Adrenal gland (tissue), 9 donors: ENCODE measurements at regions not wholly inside any gene's neighbourhood (a gene's known extent, or its start where the extent isn't known, plus 50 kb on each side); places are given as distances from the start of the nearest gene placed in this dataset.

ENCODE experiments used
- DNase-seq, 7 donors: peaks; one replicate each; pipeline ENCODE4 v3.0.0-alpha.2; 2019 to 2020
- H3K27ac ChIP-seq, 5 donors: fragments of 200-600 bp; sonication (generic) in 4 of 5; 1 replicate in 3 of 5; 2 replicates in 2 of 5; pipeline versions ENCODE4 v1.5.1 to v1.8.0; 2016 to 2020; ENCODE audit warnings: mild to moderate bottlenecking in 1 of 5
- H3K27me3 ChIP-seq: fragments of 200-600 bp; 2 replicates; pipeline ENCODE4 v1.8.0; 2021
- H3K36me3 ChIP-seq, 2 donors: fragments of 200-600 bp; replicated peaks in 1 of 2; 1 replicate in 1 of 2; 2 replicates in 1 of 2; pipeline versions ENCODE4 v1.5.1 to v1.8.0; 2018 to 2022
- H3K4me1 ChIP-seq, 2 donors: fragments of 200-600 bp; replicated peaks in 1 of 2; 1 replicate in 1 of 2; 2 replicates in 1 of 2; pipeline versions ENCODE4 v1.5.1 to v1.8.0; 2018 to 2021
- H3K4me3 ChIP-seq, 4 donors: fragments of 200-600 bp; sonication (generic) in 3 of 4; one replicate each; pipeline ENCODE4 v1.5.1; 2016 to 2018
- H3K9me3 ChIP-seq, 3 donors: fragments of 200-600 bp; sonication (generic) in 1 of 3; replicated peaks in 1 of 3; 1 replicate in 2 of 3; 2 replicates in 1 of 3; pipeline versions ENCODE4 v1.5.1 to v1.8.0; 2016 to 2021
- CTCF ChIP-seq, 6 experiments: fragments of 450-650 bp in 4 of 6; fragments of 200-600 bp in 2 of 6; sonication (generic) in 1 of 6; IDR thresholded peaks; 1 replicate in 5 of 6; 2 replicates in 1 of 6; pipeline versions ENCODE4 v1.5.1 to v1.8.0; 2016 to 2021; ENCODE audit warnings: antibody characterized with exemption in 6 of 6, mild to moderate bottlenecking in 2 of 6, moderate library complexity in 1 of 6
- POLR2A ChIP-seq, 2 donors: fragments of 450-650 bp; IDR thresholded peaks; one replicate each; pipeline ENCODE4 v1.6.1; 2017; ENCODE audit warnings: antibody characterized with exemption in 2 of 2, mild to moderate bottlenecking in 2 of 2, moderate library complexity in 1 of 2
- WGBS, 4 donors: extraction: QIAGEN DNeasy Blood & Tissue Kit in 2 of 4; methylation state at CpG; one replicate each; pipeline versions ENCODE4 v1.1.5 to v1.1.7; 2013 to 2017; 5-methylcytosine and 5-hydroxymethylcytosine counted together
- intact Hi-C, 2 donors: fragments of 100-400 bp; cut with DNase I; formaldehyde crosslinking; loops; one replicate each; pipeline versions ENCODE4 v1.14.1 to v1.15.0; 2022 to 2023
- donor health status: healthy with polysubstance abuse.
- donor health status: Bipolar disorder and iron deficiency.
- donor health status: DM: yes; HTN: yes; CAD: no.
- donor health status: DM: no; HTN: no; CAD: no.
- donor health status: DM: no; HTN: no; CAD: no.

DNA sequence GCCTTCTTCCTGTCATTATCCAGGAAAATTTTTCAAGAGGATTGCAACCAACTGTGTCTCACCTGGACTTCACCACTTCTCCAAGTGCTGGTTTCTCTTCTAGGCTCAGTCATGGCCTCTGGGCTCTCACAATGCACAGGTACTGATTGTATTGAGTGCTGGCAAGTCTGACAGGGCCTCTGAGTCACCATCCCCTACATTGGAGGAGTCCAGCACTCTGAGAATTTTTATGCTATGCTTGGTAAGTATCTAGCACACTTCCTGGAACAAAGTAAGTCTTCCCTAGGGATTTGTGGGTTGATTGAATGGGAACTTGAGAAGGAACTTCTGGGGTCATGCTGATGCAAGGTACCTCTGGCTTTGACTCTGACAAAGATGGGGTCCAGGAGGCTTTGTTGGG lies 147.2 kb upstream of the CELF4 start:
- Histone ChIP-seq H3K4me3 (no peak overlapping the region), H3K4me1 (no peaks in the 10 kb centered on the region), H3K36me3 (no peaks in the 10 kb centered on the region), H3K27ac (no peak overlapping the region), H3K9me3 (no peaks in the 10 kb centered on the region), H3K27me3 (no peaks in the 10 kb centered on the region)
- no peak for DNase-seq
- TF ChIP-seq POLR2A (IDR thresholded peaks at IDR 0.05) (no peak), CTCF (IDR thresholded peaks at IDR 0.05) (no peak)
- intact Hi-C loops: no loop called here

- Histone ChIP-seq H3K36me3 (no peaks in the 10 kb centered on the region), H3K27ac (no peak overlapping the region), H3K9me3 (no peaks in the 10 kb centered on the region), H3K4me3 (no peak overlapping the region), H3K27me3 (no peaks in the 10 kb centered on the region), H3K4me1 (no peaks in the 10 kb centered on the region)
- no peak for DNase-seq
- TF ChIP-seq CTCF (IDR thresholded peaks at IDR 0.05) (no peak), POLR2A (IDR thresholded peaks at IDR 0.05) (no peak)
- WGBS, 4 donors: 57 to 81% (median 76%) methylated on average over 3 to 4 of the region's 4 CpGs
- intact Hi-C loops: no loop called here
Measured at GRCh38 chr18:37711766-37712505, 146.3 kb upstream of the CELF4 start.

DNA sequence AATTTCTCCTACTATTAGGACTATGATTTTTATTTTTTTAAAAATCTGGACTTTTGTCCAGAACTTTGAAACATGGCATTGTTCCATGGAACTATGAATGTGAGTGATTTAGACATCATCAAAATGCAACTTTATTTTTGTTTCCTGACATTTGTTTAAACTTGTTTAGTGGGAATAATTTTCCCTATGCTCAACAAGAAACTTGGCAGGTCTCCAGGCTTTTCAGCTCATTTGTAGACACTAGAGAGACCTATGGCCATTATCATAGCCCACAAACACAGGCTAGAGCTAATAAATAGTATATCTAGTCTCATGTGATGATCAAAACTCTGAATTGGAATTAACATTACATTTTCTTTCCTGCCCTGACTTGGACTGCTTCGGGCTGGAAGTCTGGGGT lies 145.1 kb upstream of the CELF4 start:
- H3K9me3 ChIP-seq: no peaks in the 10 kb centered on the region
- no peak for DNase-seq
- WGBS, 4 donors: 44 to 67% (median 64%) methylated on average over 1 of the region's 1 CpG
- H3K4me3 ChIP-seq: no peak overlapping the region
- H3K36me3 ChIP-seq: no peaks in the 10 kb centered on the region
- no peaks in the 10 kb centered on the region for H3K27me3 ChIP-seq
- TF ChIP-seq POLR2A (IDR thresholded peaks at IDR 0.05) (no peak), CTCF (IDR thresholded peaks at IDR 0.05) (no peak)
- no peaks in the 10 kb centered on the region for H3K4me1 ChIP-seq
- no peak overlapping the region for H3K27ac ChIP-seq
- intact Hi-C loops: no loop called here

DNA sequence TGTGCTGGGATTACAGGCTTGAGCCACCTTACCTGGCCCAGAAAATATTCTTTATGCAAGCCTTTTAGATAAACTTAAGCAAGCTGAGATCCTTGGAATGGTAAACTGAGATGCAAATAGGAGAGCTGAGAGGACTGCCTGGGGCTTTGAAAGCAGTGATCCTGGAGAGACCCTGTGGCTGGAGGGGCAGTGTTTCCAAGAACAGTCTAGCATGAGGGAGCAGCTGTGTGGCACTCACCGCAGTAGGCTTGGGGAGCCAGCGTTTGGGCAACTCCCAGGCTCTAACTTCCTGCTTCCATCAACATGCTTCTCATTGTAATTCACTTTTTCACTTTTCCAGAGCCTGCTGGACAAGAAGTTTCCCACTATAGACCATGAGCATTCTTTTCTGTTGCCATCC lies 144.1 kb upstream of the CELF4 start:
- no peak overlapping the region for H3K27ac ChIP-seq
- no peaks in the 10 kb centered on the region for H3K4me1 ChIP-seq
- intact Hi-C loops: no loop called here
- no peak overlapping the region for H3K4me3 ChIP-seq
- no peak for TF ChIP-seq CTCF (IDR thresholded peaks at IDR 0.05)
- no peak for TF ChIP-seq POLR2A (IDR thresholded peaks at IDR 0.05)
- WGBS, 4 donors: 64 to 75% (median 71%) methylated on average over 2 of the region's 2 CpGs
- H3K27me3 ChIP-seq: no peaks in the 10 kb centered on the region
- DNase-seq: no peak
- H3K36me3 ChIP-seq: no peaks in the 10 kb centered on the region
- H3K9me3 ChIP-seq: no peaks in the 10 kb centered on the region
